ENCODE measurements at regions not wholly inside any gene's neighbourhood (a gene's known extent, or its start where the extent isn't known, plus 50 kb on each side); places are given as distances from the start of the nearest gene placed in this dataset.

DNA sequence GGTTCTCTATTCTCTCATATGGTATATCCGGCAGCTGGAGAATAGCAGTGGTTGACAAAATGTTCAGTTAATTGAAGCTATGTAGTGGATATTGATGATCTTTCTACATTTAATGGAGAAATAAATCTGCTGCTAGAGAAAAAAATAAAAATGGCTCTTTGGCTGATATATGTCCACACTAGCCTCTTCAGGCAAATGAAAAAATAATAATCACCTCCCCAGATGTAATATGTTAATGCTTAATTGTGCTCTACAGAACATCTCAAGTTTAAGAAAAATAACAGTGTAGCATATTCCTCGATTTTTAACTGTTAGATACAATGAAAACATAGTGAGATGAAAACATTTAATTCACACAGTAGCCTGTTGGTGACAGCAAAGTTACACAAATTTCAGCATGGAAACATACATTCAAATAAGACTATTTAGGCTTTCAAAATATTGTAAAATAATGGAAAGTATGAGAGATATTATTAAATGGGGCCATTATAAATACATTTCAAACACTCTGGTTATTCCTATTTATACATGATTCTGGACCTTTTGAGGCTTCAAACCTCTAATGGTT lies 543.0 kb downstream of the MAT2B start:
- ATAC-seq (no peak), DNase-seq (ENCODE audit: low spot score in 2 of 2) (no peak)
- Mint-ChIP-seq H3K9me3 (peaks cover 6% of the 10 kb centered on the region), H3K27ac (no peak overlapping the region), H3K4me3 (no peak overlapping the region), H3K36me3 (no peaks in the 10 kb centered on the region), H3K4me1 (no peaks in the 10 kb centered on the region)

DNA sequence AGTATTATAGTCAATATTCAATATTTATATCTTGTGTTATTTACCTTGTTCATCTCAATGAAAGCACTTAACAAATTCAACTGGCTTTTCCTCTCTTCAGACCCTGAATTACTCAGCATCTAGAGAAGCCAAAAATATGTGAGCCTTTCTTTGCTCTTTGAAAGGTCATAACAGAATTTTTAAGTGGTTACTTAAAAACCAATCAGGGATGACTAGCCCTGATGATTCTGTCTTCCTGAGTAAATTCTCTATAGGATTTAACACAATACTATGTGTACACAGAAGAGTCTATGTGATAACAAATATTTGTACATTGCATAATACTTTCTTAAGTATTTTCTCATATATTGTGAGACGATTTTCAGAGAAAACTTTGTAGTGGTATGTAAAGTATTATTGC lies 546.3 kb downstream of the MAT2B start:
- ATAC-seq (no peak), DNase-seq (ENCODE audit: low spot score in 2 of 2) (no peak)
- Mint-ChIP-seq H3K27ac (no peak overlapping the region), H3K4me3 (no peak overlapping the region), H3K4me1 (no peaks in the 10 kb centered on the region), H3K9me3 (no peaks in the 10 kb centered on the region), H3K36me3 (no peaks in the 10 kb centered on the region)

DNA sequence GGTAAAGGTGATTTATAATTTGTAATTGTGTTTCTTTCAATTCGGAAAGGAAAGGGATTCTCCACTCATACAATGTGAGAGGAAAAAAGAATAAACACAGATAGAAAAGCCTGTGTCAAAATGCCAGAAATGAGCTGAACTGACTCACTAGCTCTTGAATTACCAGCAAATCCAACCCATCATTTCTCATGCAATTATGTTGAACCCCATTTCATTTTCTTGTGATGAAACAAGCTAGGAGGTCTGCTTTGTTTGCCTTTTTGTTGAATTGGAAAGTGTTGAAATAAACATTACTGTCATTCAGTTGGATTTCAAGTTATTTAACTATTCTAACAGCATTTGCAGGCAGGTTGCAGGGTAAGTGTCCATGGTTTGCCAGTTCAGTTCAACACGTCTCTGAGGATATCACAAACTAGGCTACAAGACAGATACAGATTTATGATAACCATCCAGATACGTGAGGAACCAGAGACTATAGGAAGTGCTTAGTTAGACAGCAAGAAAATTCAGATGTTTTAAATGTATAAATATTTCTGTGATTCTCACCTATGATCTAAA lies 547.2 kb downstream of the MAT2B start:
- H3K36me3 Mint-ChIP-seq = no peaks in the 10 kb centered on the region
- no peak for ATAC-seq
- H3K9me3 Mint-ChIP-seq = no peaks in the 10 kb centered on the region
- DNase-seq (ENCODE audit: low spot score in 2 of 2) = no peak
- no peak overlapping the region for H3K27ac Mint-ChIP-seq
- H3K4me1 Mint-ChIP-seq = no peaks in the 10 kb centered on the region
- no peak overlapping the region for H3K4me3 Mint-ChIP-seq

GRCh38 chr5:164053123-164053522 lies 547.7 kb downstream of the MAT2B start:
- ATAC-seq (no peak), DNase-seq (ENCODE audit: low spot score in 2 of 2) (no peak)
- H3K27ac Mint-ChIP-seq = no peak overlapping the region
- no peaks in the 10 kb centered on the region for H3K36me3 Mint-ChIP-seq
- no peak overlapping the region for H3K4me3 Mint-ChIP-seq
- no peaks in the 10 kb centered on the region for H3K9me3 Mint-ChIP-seq
- H3K4me1 Mint-ChIP-seq = no peaks in the 10 kb centered on the region

- Mint-ChIP-seq H3K36me3 (no peaks in the 10 kb centered on the region), H3K27ac (no peak overlapping the region), H3K4me3 (no peak overlapping the region), H3K4me1 (no peaks in the 10 kb centered on the region), H3K9me3 (no peaks in the 10 kb centered on the region)
- no peak for DNase-seq (ENCODE audit: low spot score in 2 of 2)
- no peak for ATAC-seq
Measured at GRCh38 chr5:164054461-164054860, 549.0 kb downstream of the MAT2B start.

DNA sequence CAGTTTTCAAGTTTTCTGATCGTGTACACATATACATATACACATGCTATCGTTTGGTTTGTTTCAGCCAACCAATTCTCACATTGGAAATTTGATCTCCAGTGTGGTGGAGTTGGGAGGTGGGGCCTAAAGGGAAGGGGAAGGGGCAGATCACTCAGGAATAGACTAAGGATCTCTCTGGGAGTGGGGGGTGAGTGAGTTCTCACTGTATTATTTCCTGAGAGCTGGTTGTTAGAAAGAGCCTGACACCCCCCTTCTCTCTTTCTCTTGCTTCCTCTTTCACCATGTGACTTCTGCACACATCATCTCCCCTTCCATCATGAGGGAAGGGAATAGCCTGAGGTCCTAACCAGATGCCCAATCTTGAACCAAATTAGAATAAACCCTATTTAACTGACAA lies 551.7 kb downstream of the MAT2B start:
- no peaks in the 10 kb centered on the region for H3K36me3 Mint-ChIP-seq
- H3K4me3 Mint-ChIP-seq = no peak overlapping the region
- no peaks in the 10 kb centered on the region for H3K4me1 Mint-ChIP-seq
- no peak overlapping the region for H3K27ac Mint-ChIP-seq
- H3K9me3 Mint-ChIP-seq = peaks cover 2% of the 10 kb centered on the region
- DNase-seq (ENCODE audit: low spot score in 2 of 2) (no peak), ATAC-seq (no peak)

GRCh38 chr5:164058621-164059020 lies 553.2 kb downstream of the MAT2B start:
- no peak for DNase-seq (ENCODE audit: low spot score in 2 of 2)
- H3K27ac Mint-ChIP-seq = no peak overlapping the region
- no peaks in the 10 kb centered on the region for H3K36me3 Mint-ChIP-seq

GRCh38 chr5:164059471-164059870 lies 554.1 kb downstream of the MAT2B start:
- ATAC-seq = no peak
- H3K27ac Mint-ChIP-seq = no peak overlapping the region
- no peak for DNase-seq (ENCODE audit: low spot score in 2 of 2)
- no peaks in the 10 kb centered on the region for H3K36me3 Mint-ChIP-seq
- H3K4me1 Mint-ChIP-seq = no peaks in the 10 kb centered on the region
- H3K4me3 Mint-ChIP-seq = no peak overlapping the region
- H3K9me3 Mint-ChIP-seq = peaks cover 2% of the 10 kb centered on the region

More at GRCh38 chr5:164058621-164059020, 553.2 kb downstream of the MAT2B start:
- H3K9me3 Mint-ChIP-seq = peaks cover 2% of the 10 kb centered on the region
- no peak overlapping the region for H3K4me3 Mint-ChIP-seq
- ATAC-seq = no peak
- H3K4me1 Mint-ChIP-seq = no peaks in the 10 kb centered on the region

DNA sequence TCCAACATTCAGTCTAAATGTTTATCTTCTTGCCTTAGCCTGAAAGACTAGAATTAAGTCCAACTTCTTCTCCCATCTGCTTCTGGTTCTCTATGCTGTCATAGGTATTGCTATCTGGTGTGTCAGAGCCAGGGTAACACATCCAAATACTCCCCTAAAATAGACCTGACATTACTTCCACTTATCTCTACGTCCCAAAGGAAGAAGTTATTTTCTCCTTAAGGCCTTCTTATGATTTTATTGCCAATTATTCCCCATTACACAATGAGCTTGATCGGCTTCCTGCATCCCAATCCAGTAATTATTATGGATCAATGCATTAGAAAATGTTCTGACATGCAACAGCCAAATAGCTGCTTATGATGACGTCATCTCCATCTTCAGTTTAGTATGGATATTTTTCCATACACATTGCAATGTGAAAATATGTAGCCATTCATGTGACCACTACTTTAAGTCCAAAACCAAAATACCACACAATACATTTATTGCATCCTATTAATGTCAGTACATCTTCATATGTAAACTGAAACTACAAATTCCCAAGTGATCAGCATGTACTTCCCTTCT lies 555.5 kb downstream of the MAT2B start:
- no peak for ATAC-seq
- no peaks in the 10 kb centered on the region for H3K4me1 Mint-ChIP-seq
- H3K4me3 Mint-ChIP-seq = no peak overlapping the region
- no peaks in the 10 kb centered on the region for H3K36me3 Mint-ChIP-seq
- peaks cover 2% of the 10 kb centered on the region for H3K9me3 Mint-ChIP-seq
- no peak for DNase-seq (ENCODE audit: low spot score in 2 of 2)
- no peak overlapping the region for H3K27ac Mint-ChIP-seq

GRCh38 chr5:164062304-164062703 lies 556.9 kb downstream of the MAT2B start:
- Mint-ChIP-seq H3K36me3 (no peaks in the 10 kb centered on the region), H3K9me3 (peaks cover 2% of the 10 kb centered on the region), H3K4me3 (no peak overlapping the region), H3K27ac (no peak overlapping the region), H3K4me1 (no peaks in the 10 kb centered on the region)
- ATAC-seq (no peak), DNase-seq (ENCODE audit: low spot score in 2 of 2) (no peak)

- no peak for DNase-seq (ENCODE audit: low spot score in 2 of 2)
- no peaks in the 10 kb centered on the region for H3K4me1 Mint-ChIP-seq
- H3K4me3 Mint-ChIP-seq = no peak overlapping the region
- ATAC-seq = no peak
- no peak overlapping the region for H3K27ac Mint-ChIP-seq
- H3K9me3 Mint-ChIP-seq = peaks cover 5% of the 10 kb centered on the region
- H3K36me3 Mint-ChIP-seq = no peaks in the 10 kb centered on the region
Measured at GRCh38 chr5:164065266-164065665, 559.8 kb downstream of the MAT2B start.

DNA sequence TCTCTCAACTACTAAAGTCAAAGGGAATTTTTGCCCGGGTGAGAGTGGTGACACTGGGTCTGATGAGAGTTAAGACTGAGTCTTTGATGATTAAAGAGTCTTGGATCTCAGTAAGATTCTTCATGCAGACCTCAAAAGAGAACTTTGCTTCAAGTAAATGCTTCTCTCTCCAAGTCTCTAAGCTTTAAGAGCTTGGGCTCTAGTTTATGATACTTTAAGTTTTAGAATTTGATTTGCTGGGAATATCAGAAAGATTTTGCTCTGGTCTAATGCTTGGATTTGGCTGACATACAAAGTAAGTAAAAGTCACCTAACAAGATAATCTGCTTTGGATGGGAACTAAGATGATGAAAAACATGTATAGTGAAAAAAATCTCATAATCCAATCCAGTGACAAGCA lies 566.3 kb downstream of the MAT2B start:
- Mint-ChIP-seq H3K36me3 (no peaks in the 10 kb centered on the region), H3K4me1 (no peaks in the 10 kb centered on the region), H3K27ac (no peak overlapping the region), H3K4me3 (no peak overlapping the region), H3K9me3 (peaks cover 8% of the 10 kb centered on the region)
- DNase-seq (ENCODE audit: low spot score in 2 of 2) (no peak), ATAC-seq (no peak)

DNA sequence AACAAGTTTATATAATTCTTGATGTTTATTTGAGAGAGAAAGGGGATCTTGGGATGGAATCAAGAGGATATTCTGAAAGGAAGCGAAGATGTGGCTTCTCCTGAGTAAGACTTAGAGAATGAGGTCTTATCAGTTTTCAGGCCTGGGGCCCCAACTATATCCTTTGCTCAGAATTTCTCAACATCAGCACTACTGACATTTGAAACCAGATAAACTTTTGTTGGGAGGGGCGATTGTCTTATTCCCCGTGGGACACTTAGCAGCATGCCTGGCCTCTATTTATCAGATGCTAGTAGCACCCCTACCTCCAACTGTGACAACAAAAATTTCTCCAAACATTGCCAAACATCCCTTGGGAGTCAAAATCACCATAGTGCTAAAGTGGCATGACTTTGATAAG lies 567.7 kb downstream of the MAT2B start:
- Mint-ChIP-seq H3K9me3 (peaks cover 8% of the 10 kb centered on the region), H3K4me3 (no peak overlapping the region), H3K4me1 (no peaks in the 10 kb centered on the region), H3K36me3 (no peaks in the 10 kb centered on the region), H3K27ac (no peak overlapping the region)
- ATAC-seq (no peak), DNase-seq (ENCODE audit: low spot score in 2 of 2) (no peak)

DNA sequence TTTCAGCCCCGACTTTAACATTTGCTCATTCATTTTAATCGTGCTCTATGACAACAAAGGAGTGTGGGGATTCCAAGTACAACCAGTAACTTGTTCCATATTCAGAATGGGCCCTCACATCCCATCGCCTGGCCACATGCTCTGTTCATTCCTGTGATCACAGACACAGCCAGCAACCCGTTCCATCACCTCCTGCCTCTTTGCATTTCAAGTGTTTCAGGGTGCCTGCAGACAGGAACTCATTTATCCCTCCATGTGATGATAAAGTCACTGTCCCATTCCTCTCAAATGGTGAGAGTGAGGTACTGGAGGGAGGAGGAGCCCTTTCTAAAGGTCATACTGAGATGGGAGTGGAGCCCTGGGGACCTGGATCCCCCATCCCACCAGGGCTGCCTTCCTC lies 571.1 kb downstream of the MAT2B start:
- no peaks in the 10 kb centered on the region for H3K36me3 Mint-ChIP-seq
- no peaks in the 10 kb centered on the region for H3K4me1 Mint-ChIP-seq
- H3K4me3 Mint-ChIP-seq = no peak overlapping the region
- peaks cover 3% of the 10 kb centered on the region for H3K9me3 Mint-ChIP-seq
- DNase-seq (ENCODE audit: low spot score in 2 of 2) (no peak), ATAC-seq (no peak)
- no peak overlapping the region for H3K27ac Mint-ChIP-seq

- no peak for ATAC-seq
- Mint-ChIP-seq H3K4me3 (no peak overlapping the region), H3K27ac (no peak overlapping the region), H3K36me3 (no peaks in the 10 kb centered on the region), H3K9me3 (peaks cover 6% of the 10 kb centered on the region), H3K4me1 (no peaks in the 10 kb centered on the region)
- DNase-seq (ENCODE audit: low spot score in 2 of 2) = no peak
Measured at GRCh38 chr5:164090358-164090757, 584.9 kb downstream of the MAT2B start.

GRCh38 chr5:164091836-164092235 lies 586.4 kb downstream of the MAT2B start:
- Mint-ChIP-seq H3K9me3 (peaks cover 6% of the 10 kb centered on the region), H3K4me3 (no peak overlapping the region), H3K36me3 (no peaks in the 10 kb centered on the region), H3K27ac (no peak overlapping the region), H3K4me1 (no peaks in the 10 kb centered on the region)
- ATAC-seq = no peak
- no peak for DNase-seq (ENCODE audit: low spot score in 2 of 2)
